Tibial nerve (tissue), 4 donors: ENCODE measurements at regions not wholly inside any gene's neighbourhood (a gene's known extent, or its start where the extent isn't known, plus 50 kb on each side); places are given as distances from the start of the nearest gene placed in this dataset.
A peak's percentile ranks its signal among the peaks of the same experiment; 100 is the strongest.

Experiments used
- DNase-seq, 2 donors: peaks; one replicate each; pipeline ENCODE4 v3.0.0-alpha.2; 2019; ENCODE audit warnings: low spot score in 2 of 2
- H3K27ac ChIP-seq, 4 donors: fragments of 200-600 bp; sonication (generic) in 3 of 4; one replicate each; pipeline ENCODE4 v1.5.1; 2017 to 2019; ENCODE audit warnings: mild to moderate bottlenecking in 1 of 4
- H3K27me3 ChIP-seq, 2 donors: fragments of 200-600 bp; sonication (generic) in 1 of 2; one replicate each; pipeline versions ENCODE4 v1.5.1 to v1.6.0; 2017 to 2019
- H3K36me3 ChIP-seq, 3 donors: fragments of 200-600 bp; sonication (generic); one replicate each; pipeline ENCODE4 v1.5.1; 2018 to 2019
- H3K4me1 ChIP-seq, 4 donors: fragments of 200-600 bp; sonication (generic) in 3 of 4; one replicate each; pipeline ENCODE4 v1.5.1; 2017 to 2019
- H3K4me3 ChIP-seq, 4 donors: fragments of 200-600 bp; sonication (generic) in 3 of 4; one replicate each; pipeline ENCODE4 v1.5.1; 2017 to 2019; ENCODE audit warnings: mild to moderate bottlenecking in 1 of 4, moderate library complexity in 1 of 4
- H3K9me3 ChIP-seq, 4 donors: fragments of 200-600 bp; sonication (generic) in 3 of 4; one replicate each; pipeline ENCODE4 v1.5.1; 2017 to 2019
- CTCF ChIP-seq, 5 experiments: fragments of 200-600 bp in 3 of 5; fragments of 450-650 bp in 2 of 5; sonication (generic) in 3 of 5; IDR thresholded peaks; one replicate each; pipeline ENCODE4 v1.5.1; 2016 to 2019; ENCODE audit warnings: antibody characterized with exemption in 5 of 5, mild to moderate bottlenecking in 3 of 5, moderate library complexity in 2 of 5
- EP300 ChIP-seq, 2 donors: sonication (generic); formaldehyde crosslinking; IDR thresholded peaks; one replicate each; pipeline ENCODE4 v1.6.1; 2017; ENCODE audit warnings: antibody characterized with exemption in 2 of 2, mild to moderate bottlenecking in 1 of 2
- POLR2A ChIP-seq, 2 donors: fragments of 450-650 bp; IDR thresholded peaks; one replicate each; pipeline ENCODE4 v1.6.1; 2017; ENCODE audit warnings: antibody characterized with exemption in 2 of 2, mild to moderate bottlenecking in 2 of 2, moderate library complexity in 2 of 2
- WGBS, 2 donors: methylation state at CpG; one replicate each; pipeline ENCODE4 v1.1.5; 2018; 5-methylcytosine and 5-hydroxymethylcytosine counted together

GRCh38 chr3:44047796-44048195 is 193.9 kb upstream of the TOPAZ1 start:
- H3K9me3 ChIP-seq, result no peaks in the 10 kb centered on the region
- H3K27ac ChIP-seq, result peak overlapping the region in 2 of 4 donors; percentile 15 to 36
- no peaks in the 10 kb centered on the region for H3K36me3 ChIP-seq
- H3K4me1 ChIP-seq, result peaks cover 0 to 6% (median 0%) of the 10 kb centered on the region in 4 donors
- TF ChIP-seq POLR2A (IDR thresholded peaks at IDR 0.05), result no peak
- TF ChIP-seq CTCF (IDR thresholded peaks at IDR 0.05), result no peak
- TF ChIP-seq EP300 (IDR thresholded peaks at IDR 0.05), result no peak
- 61 to 62% methylated on average over 3 of the region's 3 CpGs for WGBS, 2 donors
- no peaks in the 10 kb centered on the region for H3K27me3 ChIP-seq
- H3K4me3 ChIP-seq, result no peak overlapping the region
- no peak for DNase-seq

- H3K9me3 ChIP-seq, result no peaks in the 10 kb centered on the region
- no peaks in the 10 kb centered on the region for H3K36me3 ChIP-seq
- no peaks in the 10 kb centered on the region for H3K27me3 ChIP-seq
- H3K4me1 ChIP-seq, result peaks cover 0 to 6% (median 0%) of the 10 kb centered on the region in 4 donors
- WGBS, 2 donors, result 26 to 31% methylated on average over 3 of the region's 3 CpGs
- H3K27ac ChIP-seq, result peak overlapping the region in 2 of 4 donors; percentile 15 to 36
- no peak for DNase-seq
- TF ChIP-seq CTCF (IDR thresholded peaks at IDR 0.05), result no peak
- TF ChIP-seq EP300 (IDR thresholded peaks at IDR 0.05), result no peak
- no peak for TF ChIP-seq POLR2A (IDR thresholded peaks at IDR 0.05)
- H3K4me3 ChIP-seq, result no peak overlapping the region
Observed at GRCh38 chr3:44048196-44048924, 193.3 kb upstream of the TOPAZ1 start.

GRCh38 chr3:44048949-44049348 is 192.7 kb upstream of the TOPAZ1 start:
- no peak for DNase-seq
- H3K27ac ChIP-seq, result peak overlapping the region in 1 of 4 donors; percentile 15
- H3K9me3 ChIP-seq, result no peaks in the 10 kb centered on the region
- no peaks in the 10 kb centered on the region for H3K36me3 ChIP-seq
- H3K4me3 ChIP-seq, result no peak overlapping the region
- TF ChIP-seq EP300 (IDR thresholded peaks at IDR 0.05) (no peak), CTCF (IDR thresholded peaks at IDR 0.05) (no peak), POLR2A (IDR thresholded peaks at IDR 0.05) (no peak)
- no peaks in the 10 kb centered on the region for H3K27me3 ChIP-seq
- 91 to 93% methylated on average over 2 of the region's 2 CpGs for WGBS, 2 donors
- H3K4me1 ChIP-seq, result peaks cover 0 to 6% (median 0%) of the 10 kb centered on the region in 4 donors

GRCh38 chr3:44050101-44050500 is 191.6 kb upstream of the TOPAZ1 start:
- WGBS, 2 donors, result 81 to 83% methylated on average over 9 of the region's 9 CpGs
- H3K4me3 ChIP-seq, result no peak overlapping the region
- TF ChIP-seq CTCF (IDR thresholded peaks at IDR 0.05) (no peak), EP300 (IDR thresholded peaks at IDR 0.05) (no peak), POLR2A (IDR thresholded peaks at IDR 0.05) (no peak)
- no peaks in the 10 kb centered on the region for H3K27me3 ChIP-seq
- no peak for DNase-seq
- no peak overlapping the region for H3K27ac ChIP-seq
- H3K36me3 ChIP-seq, result no peaks in the 10 kb centered on the region
- H3K4me1 ChIP-seq, result peaks cover 0 to 6% (median 0%) of the 10 kb centered on the region in 4 donors
- H3K9me3 ChIP-seq, result no peaks in the 10 kb centered on the region

GRCh38 chr3:44050867-44051266 is 190.8 kb upstream of the TOPAZ1 start:
- WGBS, 2 donors, result 76 to 80% methylated on average over 3 of the region's 3 CpGs
- H3K27ac ChIP-seq, result no peak overlapping the region
- TF ChIP-seq POLR2A (IDR thresholded peaks at IDR 0.05) (no peak), EP300 (IDR thresholded peaks at IDR 0.05) (no peak), CTCF (IDR thresholded peaks at IDR 0.05) (no peak)

More at GRCh38 chr3:44050867-44051266, 190.8 kb upstream of the TOPAZ1 start:
- Histone ChIP-seq H3K9me3 (no peaks in the 10 kb centered on the region), H3K27me3 (no peaks in the 10 kb centered on the region), H3K36me3 (no peaks in the 10 kb centered on the region), H3K4me1 (peaks cover 0 to 6% (median 0%) of the 10 kb centered on the region in 4 donors), H3K4me3 (no peak overlapping the region)
- no peak for DNase-seq
